ENCODE measurements at regions not wholly inside any gene's neighbourhood (a gene's known extent, or its start where the extent isn't known, plus 50 kb on each side); places are given as distances from the start of the nearest gene placed in this dataset.

DNA sequence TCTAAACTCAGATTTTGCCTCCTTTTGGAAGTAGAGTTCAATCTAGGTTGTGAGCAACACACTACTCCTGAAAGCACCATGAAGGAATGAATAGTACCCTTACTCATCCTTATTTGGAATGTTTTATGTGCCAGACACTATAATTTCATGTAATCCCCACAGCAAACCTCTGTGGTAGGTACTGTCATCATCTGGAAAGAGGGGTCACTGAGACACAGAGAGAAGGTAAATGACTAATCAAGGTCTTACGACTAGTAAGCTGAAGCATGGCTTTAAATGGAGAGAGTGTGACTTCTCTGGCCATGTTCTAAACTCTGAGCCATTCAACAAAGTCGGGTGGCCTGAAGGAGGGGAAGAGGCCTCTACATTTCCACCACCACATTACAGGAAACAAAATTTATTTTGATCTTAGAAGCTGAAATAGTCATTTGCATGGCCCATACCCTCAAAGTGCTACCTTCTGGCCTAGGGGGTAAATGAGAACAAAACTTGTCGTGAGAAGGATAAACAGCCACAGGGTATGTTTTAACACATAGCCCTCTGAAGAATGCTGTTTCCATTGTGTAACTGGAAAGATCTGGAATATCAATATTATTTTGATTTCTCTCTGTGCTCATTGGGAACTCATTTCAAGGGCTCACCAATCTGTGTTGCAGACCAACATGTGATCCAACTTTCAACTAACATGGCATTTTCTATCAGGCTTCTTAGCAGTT, 180.8 kb upstream of the RFC3 start:
- Histone ChIP-seq H3K9me3 (no peaks in the 10 kb centered on the region), H3K4me3 (no peak overlapping the region), H3K4me1 (peaks cover 0 to 7% (median under 1%) of the 10 kb centered on the region in 3 donors), H3K27me3 (no peaks in the 10 kb centered on the region), H3K27ac (no peak overlapping the region), H3K36me3 (no peaks in the 10 kb centered on the region)
- TF ChIP-seq, protein P1, sequence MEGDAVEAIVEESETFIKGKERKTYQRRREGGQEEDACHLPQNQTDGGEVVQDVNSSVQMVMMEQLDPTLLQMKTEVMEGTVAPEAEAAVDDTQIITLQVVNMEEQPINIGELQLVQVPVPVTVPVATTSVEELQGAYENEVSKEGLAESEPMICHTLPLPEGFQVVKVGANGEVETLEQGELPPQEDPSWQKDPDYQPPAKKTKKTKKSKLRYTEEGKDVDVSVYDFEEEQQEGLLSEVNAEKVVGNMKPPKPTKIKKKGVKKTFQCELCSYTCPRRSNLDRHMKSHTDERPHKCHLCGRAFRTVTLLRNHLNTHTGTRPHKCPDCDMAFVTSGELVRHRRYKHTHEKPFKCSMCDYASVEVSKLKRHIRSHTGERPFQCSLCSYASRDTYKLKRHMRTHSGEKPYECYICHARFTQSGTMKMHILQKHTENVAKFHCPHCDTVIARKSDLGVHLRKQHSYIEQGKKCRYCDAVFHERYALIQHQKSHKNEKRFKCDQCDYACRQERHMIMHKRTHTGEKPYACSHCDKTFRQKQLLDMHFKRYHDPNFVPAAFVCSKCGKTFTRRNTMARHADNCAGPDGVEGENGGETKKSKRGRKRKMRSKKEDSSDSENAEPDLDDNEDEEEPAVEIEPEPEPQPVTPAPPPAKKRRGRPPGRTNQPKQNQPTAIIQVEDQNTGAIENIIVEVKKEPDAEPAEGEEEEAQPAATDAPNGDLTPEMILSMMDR (IDR thresholded peaks at IDR 0.05): no peak
- intact Hi-C loops (cut with DNase I): no loop called here
- no peak for ATAC-seq
- DNase-seq: no peak
- no peak for FAIRE-seq
- 95 to 97% methylated on average over 3 of the region's 3 CpGs for WGBS, 2 donors

DNA sequence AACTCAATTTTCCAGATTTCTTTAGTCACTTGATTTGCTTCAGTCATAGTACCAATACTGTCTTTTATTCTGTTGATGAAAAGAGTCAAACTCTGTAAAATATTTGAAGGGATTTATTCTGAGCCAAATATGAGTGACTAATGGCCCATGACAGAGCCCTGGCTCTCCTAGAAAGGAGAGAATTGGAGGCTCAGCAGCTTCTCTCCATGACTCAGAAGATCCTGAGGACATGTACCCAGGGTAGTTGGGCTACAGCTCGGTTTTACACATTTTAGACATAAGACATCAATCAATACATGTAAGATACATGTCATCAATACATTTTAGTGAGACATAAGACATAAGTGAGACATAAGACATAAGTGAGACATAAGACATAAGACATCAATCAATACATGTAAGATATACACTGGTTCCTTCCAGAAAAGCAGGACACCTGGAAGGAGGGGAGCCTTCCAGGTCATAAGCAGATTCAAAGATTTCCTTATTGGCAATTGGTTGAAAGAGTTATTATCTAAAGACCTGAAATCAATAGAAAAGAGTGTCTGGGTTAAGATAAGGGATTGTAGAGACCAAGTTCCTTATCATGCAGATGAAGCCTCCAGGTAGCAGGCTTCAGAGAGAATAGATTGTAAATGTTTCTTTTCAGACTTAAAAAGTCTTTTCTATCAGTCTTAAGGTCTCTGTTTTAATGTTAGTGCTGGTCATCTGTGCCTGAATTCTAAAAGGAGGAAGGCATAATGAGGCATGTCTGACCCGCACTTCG, 179.8 kb upstream of the RFC3 start:
- peaks cover 0 to 14% (median 6%) of the 10 kb centered on the region in 3 donors for H3K4me1 ChIP-seq
- FAIRE-seq (no peak), ATAC-seq (no peak), DNase-seq (no peak)
- TF ChIP-seq, protein P1 (IDR thresholded peaks at IDR 0.05): no peak
- 93 to 97% methylated on average over 3 of the region's 3 CpGs for WGBS, 2 donors
- H3K27ac ChIP-seq: no peak overlapping the region
- no peak overlapping the region for H3K4me3 ChIP-seq
- no peaks in the 10 kb centered on the region for H3K27me3 ChIP-seq
- intact Hi-C loops (cut with DNase I): no loop called here
- no peaks in the 10 kb centered on the region for H3K9me3 ChIP-seq
- H3K36me3 ChIP-seq: no peaks in the 10 kb centered on the region

DNA sequence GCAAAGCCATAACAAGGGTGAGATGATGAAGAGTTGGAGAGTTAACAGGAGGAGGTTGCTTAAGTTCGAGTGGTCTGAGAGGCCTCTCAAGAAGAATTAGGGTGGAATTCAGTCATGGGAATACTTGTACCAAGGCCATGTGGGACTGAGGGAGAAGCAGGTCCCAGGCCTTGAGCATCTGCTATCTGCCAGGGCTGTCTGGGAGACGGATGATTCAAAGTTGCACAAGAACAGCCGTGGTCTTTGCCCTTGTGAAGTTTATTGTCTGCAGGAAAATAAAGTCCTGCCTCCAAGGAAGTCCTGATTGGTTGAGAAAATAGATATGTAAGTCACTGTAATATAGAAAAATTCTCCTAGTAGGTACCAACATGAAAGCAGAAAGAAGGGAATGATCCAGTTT, 178.8 kb upstream of the RFC3 start:
- WGBS, 2 donors: 59 to 60% methylated on average over 3 of the region's 3 CpGs
- H3K4me1 ChIP-seq: peaks cover 0 to 21% (median 10%) of the 10 kb centered on the region in 3 donors
- H3K27ac ChIP-seq: no peak overlapping the region
- FAIRE-seq (no peak), ATAC-seq (peak in 2 of 4 donors; percentile 13 to 28), DNase-seq (no peak)
- H3K27me3 ChIP-seq: no peaks in the 10 kb centered on the region
- TF ChIP-seq, protein P1 (IDR thresholded peaks at IDR 0.05): no peak
- no peak overlapping the region for H3K4me3 ChIP-seq
- intact Hi-C loops (cut with DNase I): no loop called here
- H3K36me3 ChIP-seq: no peaks in the 10 kb centered on the region
- no peaks in the 10 kb centered on the region for H3K9me3 ChIP-seq

DNA sequence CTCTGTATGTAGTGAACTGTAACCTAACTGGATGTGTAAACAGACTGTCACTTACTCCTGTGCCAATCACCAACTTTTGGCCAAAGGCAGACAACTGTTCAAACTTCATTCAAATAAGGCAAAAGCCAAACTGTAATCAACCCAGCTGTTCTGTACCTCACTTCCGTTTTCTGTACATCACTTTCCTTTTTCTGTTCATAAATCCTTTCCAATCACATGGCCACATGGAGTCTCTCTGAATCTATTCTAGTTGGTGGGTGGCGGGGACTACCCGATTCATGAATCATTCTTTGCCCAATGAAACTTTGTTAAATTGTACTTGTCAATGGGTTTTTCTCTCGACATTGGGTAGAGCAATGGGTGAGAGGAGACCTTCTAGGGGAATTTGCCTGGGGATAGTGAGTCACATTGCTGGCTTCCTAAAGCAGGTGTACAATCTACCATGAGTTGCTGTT, 178.3 kb upstream of the RFC3 start:
- DNase-seq (no peak), FAIRE-seq (no peak), ATAC-seq (no peak)
- Histone ChIP-seq H3K27me3 (no peaks in the 10 kb centered on the region), H3K9me3 (no peaks in the 10 kb centered on the region), H3K27ac (no peak overlapping the region), H3K4me3 (no peak overlapping the region), H3K4me1 (peaks cover 0 to 21% (median 10%) of the 10 kb centered on the region in 3 donors), H3K36me3 (no peaks in the 10 kb centered on the region)
- TF ChIP-seq, protein P1 (IDR thresholded peaks at IDR 0.05): no peak
- intact Hi-C loops (cut with DNase I): no loop called here
- 87 to 91% methylated on average over 4 of the region's 4 CpGs for WGBS, 2 donors

DNA sequence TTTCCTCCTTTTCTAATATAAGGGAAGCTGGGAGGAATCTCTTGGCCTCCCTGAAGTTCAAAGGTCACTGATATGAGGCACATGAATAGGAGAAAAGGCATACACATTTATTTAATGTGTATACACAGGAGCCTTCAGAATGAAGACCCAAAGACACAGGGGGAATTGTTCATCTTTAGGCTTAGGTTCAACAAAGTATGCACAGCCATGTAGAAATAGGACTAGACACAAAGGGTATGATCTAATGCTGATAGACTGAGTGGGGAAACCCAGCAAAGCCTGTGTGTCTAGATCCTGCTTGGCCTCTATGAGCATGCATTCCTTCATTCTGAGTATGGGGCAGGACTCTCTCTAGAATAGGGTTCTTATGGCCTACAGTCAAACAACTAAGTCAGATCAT, 177.1 kb upstream of the RFC3 start:
- Histone ChIP-seq H3K9me3 (no peaks in the 10 kb centered on the region), H3K4me3 (no peak overlapping the region), H3K27me3 (no peaks in the 10 kb centered on the region), H3K36me3 (no peaks in the 10 kb centered on the region), H3K27ac (no peak overlapping the region), H3K4me1 (peaks cover 0 to 21% (median 10%) of the 10 kb centered on the region in 3 donors)
- ATAC-seq (no peak), DNase-seq (no peak), FAIRE-seq (no peak)
- intact Hi-C loops (cut with DNase I): no loop called here
- TF ChIP-seq, protein P1 (IDR thresholded peaks at IDR 0.05): no peak

All from pancreas (tissue), 10 donors.